Spleen (tissue), 7 donors: ENCODE measurements at regions not wholly inside any gene's neighbourhood (a gene's known extent, or its start where the extent isn't known, plus 50 kb on each side); places are given as distances from the start of the nearest gene placed in this dataset.

Source experiments
- POLR2A ChIP-seq, 3 donors: fragments of 450-650 bp; IDR thresholded peaks; one replicate each; pipeline ENCODE4 v1.5.1; 2017; ENCODE audit warnings: antibody characterized with exemption in 3 of 3, mild to moderate bottlenecking in 1 of 3
- POLR2AphosphoS5 ChIP-seq, 3 donors: sonication (generic); formaldehyde crosslinking; IDR thresholded peaks; one replicate each; pipeline ENCODE4 v1.5.1; 2017; ENCODE audit warnings: antibody characterized with exemption in 3 of 3
- TF ChIP-seq, protein P1 (sequence below), 11 experiments: fragments of 200-600 bp in 7 of 11; fragments of 450-650 bp in 4 of 11; sonication (generic) in 4 of 11; IDR thresholded peaks in 8 of 11; conservative IDR thresholded peaks in 3 of 11; 1 replicate in 7 of 11; 2 replicates in 4 of 11; pipeline versions ENCODE4 v1.4.0 to v1.8.0; 2016 to 2021; ENCODE audit warnings: antibody characterized with exemption in 11 of 11, inconsistent platforms in 4 of 11, mild to moderate bottlenecking in 1 of 11
- donor health status: DM: no; HTN: no; CAD: no; lungs with moderate emphysema.
- donor health status: DM: no; HTN: no; CAD: no.
- donor health status: DM: no; HTN: no; CAD: no.

DNA sequence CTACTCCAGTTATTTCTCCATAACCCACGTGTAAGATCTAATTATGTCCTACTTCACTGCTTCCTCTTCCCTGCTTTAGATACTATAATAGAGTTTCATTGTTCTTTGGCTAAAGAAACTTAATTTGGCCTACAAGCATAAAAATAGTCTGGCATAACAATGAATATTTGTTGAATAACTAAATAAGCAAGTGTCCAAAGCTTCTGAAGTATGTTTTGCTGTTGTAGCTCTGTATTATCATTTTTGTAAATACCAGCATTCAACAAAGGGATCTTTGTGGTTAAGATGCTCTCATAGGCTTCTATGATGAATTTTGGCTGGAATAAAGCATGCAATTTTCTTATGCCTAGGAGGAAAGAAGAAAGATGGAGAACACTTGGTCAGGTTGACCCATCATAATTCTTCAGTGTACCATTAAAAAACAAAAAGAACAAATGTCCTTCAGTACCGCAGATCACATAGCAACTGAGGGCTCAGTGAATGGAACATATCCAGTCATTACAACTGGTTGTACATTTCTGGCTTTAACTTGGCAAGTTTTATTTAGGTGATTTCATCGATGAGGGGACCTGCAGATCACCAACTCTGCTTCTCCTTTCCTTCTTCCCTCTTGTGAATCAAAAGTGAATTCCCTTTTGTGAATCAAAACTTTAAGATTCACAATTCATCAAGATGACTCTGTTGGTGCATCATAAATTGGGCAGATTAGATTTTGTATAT is 465.9 kb upstream of the TGFBR2 start:
- TF ChIP-seq, protein P1, sequence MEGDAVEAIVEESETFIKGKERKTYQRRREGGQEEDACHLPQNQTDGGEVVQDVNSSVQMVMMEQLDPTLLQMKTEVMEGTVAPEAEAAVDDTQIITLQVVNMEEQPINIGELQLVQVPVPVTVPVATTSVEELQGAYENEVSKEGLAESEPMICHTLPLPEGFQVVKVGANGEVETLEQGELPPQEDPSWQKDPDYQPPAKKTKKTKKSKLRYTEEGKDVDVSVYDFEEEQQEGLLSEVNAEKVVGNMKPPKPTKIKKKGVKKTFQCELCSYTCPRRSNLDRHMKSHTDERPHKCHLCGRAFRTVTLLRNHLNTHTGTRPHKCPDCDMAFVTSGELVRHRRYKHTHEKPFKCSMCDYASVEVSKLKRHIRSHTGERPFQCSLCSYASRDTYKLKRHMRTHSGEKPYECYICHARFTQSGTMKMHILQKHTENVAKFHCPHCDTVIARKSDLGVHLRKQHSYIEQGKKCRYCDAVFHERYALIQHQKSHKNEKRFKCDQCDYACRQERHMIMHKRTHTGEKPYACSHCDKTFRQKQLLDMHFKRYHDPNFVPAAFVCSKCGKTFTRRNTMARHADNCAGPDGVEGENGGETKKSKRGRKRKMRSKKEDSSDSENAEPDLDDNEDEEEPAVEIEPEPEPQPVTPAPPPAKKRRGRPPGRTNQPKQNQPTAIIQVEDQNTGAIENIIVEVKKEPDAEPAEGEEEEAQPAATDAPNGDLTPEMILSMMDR (IDR thresholded peaks at IDR 0.05 in 8 of 11, conservative IDR thresholded peaks at IDR 0.05 in 3 of 11) = no peak
- TF ChIP-seq POLR2AphosphoS5 (IDR thresholded peaks at IDR 0.05) = no peak
- no peak for TF ChIP-seq POLR2A (IDR thresholded peaks at IDR 0.05)
